ENCODE measurements at regions not wholly inside any gene's neighbourhood (a gene's known extent, or its start where the extent isn't known, plus 50 kb on each side); places are given as distances from the start of the nearest gene placed in this dataset.

GRCh38 chrX:23504540-23504884 is 162.8 kb upstream of the PRDX4 start:
- no peak for TF ChIP-seq CTCF (IDR thresholded peaks at IDR 0.05; ENCODE audit: low read depth, low read length, missing input control)
- no peak for TF ChIP-seq SP1 (IDR thresholded peaks at IDR 0.05)
- no peak for TF ChIP-seq REST (IDR thresholded peaks at IDR 0.05)
- no peak for TF ChIP-seq EGR1 (IDR thresholded peaks at IDR 0.05; ENCODE audit: low read depth in 2 of 2)
- TF ChIP-seq MAX (IDR thresholded peaks at IDR 0.05), result no peak
- TF ChIP-seq ZBTB33 (IDR thresholded peaks at IDR 0.05), result no peak

Measured in liver (tissue), 3 donors.